BE2C (cell line): ENCODE measurements at regions not wholly inside any gene's neighbourhood (a gene's known extent, or its start where the extent isn't known, plus 50 kb on each side); places are given as distances from the start of the nearest gene placed in this dataset.

Experiments used
- DNase-seq: peaks from one replicate; pipeline ENCODE4 v3.0.0-alpha.2; 2020
- H3K27me3 ChIP-seq: fragments of 250-450 bp; sonication (Bioruptor Pico); 2 replicates; pipeline ENCODE4 v1.5.1; 2020; ENCODE audit warnings: mild to moderate bottlenecking
- H3K36me3 ChIP-seq: fragments of 250-450 bp; sonication (Bioruptor Pico); 2 replicates; pipeline ENCODE4 v1.5.1; 2020; ENCODE audit warnings: mild to moderate bottlenecking
- H3K4me1 ChIP-seq: fragments of 250-450 bp; sonication (Bioruptor Pico); 2 replicates; pipeline ENCODE4 v1.5.1; 2020
- H3K4me3 ChIP-seq: 2 replicates; pipeline ENCODE4 v1.5.1; 2011; ENCODE audit warnings: low read depth, low read length
- H3K9me3 ChIP-seq: fragments of 250-450 bp; sonication (Bioruptor Pico); 2 replicates; pipeline ENCODE4 v1.5.1; 2020
- CTCF ChIP-seq: IDR thresholded peaks from 2 replicates; pipeline ENCODE4 v1.5.1; 2012; ENCODE audit warnings: mild to moderate bottlenecking, low read depth, low read length

GRCh38 chr1:53408755-53409129 lies 50.5 kb upstream of the DMRTB1 start:
- H3K4me3 ChIP-seq: no peak overlapping the region
- DNase-seq: no peak
- no peaks in the 10 kb centered on the region for H3K9me3 ChIP-seq
- no peaks in the 10 kb centered on the region for H3K27me3 ChIP-seq
- H3K36me3 ChIP-seq: no peaks in the 10 kb centered on the region
- peaks cover 7% of the 10 kb centered on the region for H3K4me1 ChIP-seq
- no peak for TF ChIP-seq CTCF

- Histone ChIP-seq H3K27me3 (no peaks in the 10 kb centered on the region), H3K9me3 (no peaks in the 10 kb centered on the region), H3K36me3 (no peaks in the 10 kb centered on the region), H3K4me1 (peaks cover 7% of the 10 kb centered on the region), H3K4me3 (no peak overlapping the region)
- no peak for DNase-seq
- TF ChIP-seq CTCF: no peak
Measured at GRCh38 chr1:53409233-53409632, 50.0 kb upstream of the DMRTB1 start.
